Muscle layer of duodenum (tissue), 2 donors: ENCODE measurements at regions not wholly inside any gene's neighbourhood (a gene's known extent, or its start where the extent isn't known, plus 50 kb on each side); places are given as distances from the start of the nearest gene placed in this dataset.

Experiments
- H3K27ac ChIP-seq: one replicate; pipeline ENCODE4 v1.7.0; 2013; ENCODE audit warnings: mild to moderate bottlenecking, low read length
- H3K27me3 ChIP-seq: one replicate; pipeline ENCODE4 v1.7.0; 2013; ENCODE audit warnings: low read depth, mild to moderate bottlenecking, control low read depth, low read length
- H3K36me3 ChIP-seq, 2 donors: one replicate each; pipeline ENCODE4 v1.7.0; 2013; ENCODE audit warnings: low read length in 2 of 2, control low read depth in 1 of 2, mild to moderate bottlenecking in 1 of 2; ENCODE audit not compliant: insufficient read depth in 2 of 2, control insufficient read depth in 1 of 2
- H3K4me1 ChIP-seq, 2 donors: one replicate each; pipeline ENCODE4 v1.7.0; 2013; ENCODE audit warnings: low read length in 2 of 2, mild to moderate bottlenecking in 2 of 2, control low read depth in 1 of 2, moderate library complexity in 1 of 2; ENCODE audit not compliant: insufficient read depth in 2 of 2, control insufficient read depth in 1 of 2
- H3K4me3 ChIP-seq, 2 donors: one replicate each; pipeline ENCODE4 v1.7.0; 2013; ENCODE audit warnings: low read length in 2 of 2, low read depth in 1 of 2, mild to moderate bottlenecking in 1 of 2
- H3K9me3 ChIP-seq, 2 donors: one replicate each; pipeline ENCODE4 v1.7.0; 2013; ENCODE audit warnings: low read length in 2 of 2, control low read depth in 1 of 2, mild to moderate bottlenecking in 1 of 2; ENCODE audit not compliant: control insufficient read depth in 1 of 2
- donor health status: healthy.

DNA sequence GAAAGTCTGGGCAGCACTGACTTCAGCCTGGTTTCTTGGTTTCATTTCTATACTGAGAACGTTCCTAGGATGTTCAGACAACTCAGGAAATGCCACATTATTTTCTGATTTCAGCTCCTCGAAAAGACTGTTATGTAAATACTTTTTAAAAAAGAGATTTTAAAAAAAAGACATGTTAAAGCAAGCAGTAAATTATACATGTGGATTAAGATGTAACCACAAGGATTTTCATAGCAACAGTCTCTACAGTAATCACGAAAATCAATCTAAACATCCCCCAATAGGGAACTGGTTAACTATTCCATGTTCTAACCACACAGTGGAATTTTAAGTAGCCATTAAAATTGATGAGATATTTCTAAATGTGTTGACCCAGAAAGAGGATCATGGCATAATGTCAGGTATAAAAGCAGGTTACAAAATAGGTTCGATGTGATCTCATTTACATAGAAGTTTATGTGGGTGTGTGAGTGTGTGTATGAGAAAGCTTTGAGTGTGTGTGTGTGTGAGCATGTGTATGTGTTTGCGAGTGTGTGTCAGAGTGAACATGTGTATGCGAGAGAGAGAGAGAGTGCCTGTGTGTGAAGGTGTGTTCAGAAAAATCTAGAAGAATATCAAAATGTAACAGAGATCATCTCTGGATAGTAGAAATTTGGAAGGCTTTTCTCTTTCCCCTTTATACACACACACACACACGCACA lies 63.0 kb upstream of the ERCC4 start:
- Histone ChIP-seq H3K27me3 (no peaks in the 10 kb centered on the region), H3K36me3 (no peaks in the 10 kb centered on the region), H3K4me3 (no peak overlapping the region), H3K27ac (no peak overlapping the region), H3K4me1 (no peaks in the 10 kb centered on the region), H3K9me3 (no peaks in the 10 kb centered on the region)

DNA sequence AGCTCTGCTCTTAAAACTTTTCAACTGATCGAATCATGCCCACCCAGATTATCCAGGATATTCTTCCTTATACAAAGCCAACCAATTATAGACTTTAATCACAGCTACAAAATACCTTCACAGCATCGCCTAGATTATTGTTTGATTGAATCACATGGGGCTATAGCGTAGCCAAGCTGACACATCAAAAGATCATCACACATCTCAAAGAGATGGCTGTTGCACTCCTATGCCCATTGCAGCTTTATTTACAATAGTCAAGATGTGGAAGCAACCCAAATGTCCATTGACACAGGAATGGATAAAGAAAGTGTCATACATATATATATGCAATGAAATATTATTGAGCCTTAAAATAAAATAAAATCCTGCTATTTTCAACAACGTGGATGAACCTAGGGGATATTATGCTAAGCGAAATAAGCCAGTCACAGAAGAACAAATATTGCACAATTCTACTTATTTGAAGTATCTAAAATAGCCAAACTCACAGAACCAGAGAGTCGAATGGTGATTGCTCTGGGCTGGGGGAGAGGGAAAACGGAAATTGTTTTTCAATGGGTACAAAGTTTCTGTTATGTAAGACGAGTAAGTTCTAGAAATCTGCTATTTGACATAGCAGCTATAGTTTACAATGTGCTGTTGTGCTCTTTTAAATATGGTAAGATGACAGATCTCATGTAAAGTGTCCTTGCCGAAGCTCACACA lies 60.9 kb upstream of the ERCC4 start:
- Histone ChIP-seq H3K27ac (no peak overlapping the region), H3K9me3 (peaks cover 0 to 9% of the 10 kb centered on the region in 2 donors), H3K4me1 (no peaks in the 10 kb centered on the region), H3K36me3 (no peaks in the 10 kb centered on the region), H3K4me3 (no peak overlapping the region), H3K27me3 (no peaks in the 10 kb centered on the region)

DNA sequence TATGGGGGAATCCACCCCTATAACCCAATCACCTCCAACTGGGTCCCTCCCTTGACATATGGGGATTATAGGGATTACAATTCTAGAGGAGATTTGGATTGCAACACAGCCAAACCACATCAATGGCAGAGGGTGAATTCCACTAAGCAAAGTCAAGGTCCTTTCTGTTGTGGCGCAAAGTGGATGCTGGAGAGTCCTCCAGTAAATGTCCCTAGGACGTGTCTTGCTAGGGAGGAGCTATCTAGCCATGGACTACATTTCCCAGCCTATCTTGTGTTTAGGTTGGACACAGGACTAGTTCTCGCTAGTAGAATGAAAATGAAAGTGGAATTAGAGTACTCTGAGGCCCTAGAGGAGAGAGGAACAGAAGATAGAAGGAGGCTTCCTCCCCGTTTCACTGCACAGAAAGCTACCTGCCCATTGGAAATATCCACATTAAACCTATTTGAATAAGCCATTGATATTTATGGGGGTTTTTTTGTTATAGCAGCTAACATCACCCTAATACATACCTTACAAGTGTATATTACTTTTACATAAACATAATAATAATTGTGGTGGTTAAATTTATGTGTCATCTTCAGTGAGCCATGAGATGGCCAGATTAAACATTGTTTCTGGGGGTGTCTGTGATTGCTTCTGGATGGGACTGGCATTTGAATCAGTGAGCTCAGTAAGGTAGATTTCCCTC lies 56.7 kb upstream of the ERCC4 start:
- no peaks in the 10 kb centered on the region for H3K4me1 ChIP-seq
- no peaks in the 10 kb centered on the region for H3K36me3 ChIP-seq
- H3K4me3 ChIP-seq: no peak overlapping the region
- H3K27ac ChIP-seq: no peak overlapping the region
- H3K27me3 ChIP-seq: no peaks in the 10 kb centered on the region
- peaks cover 0 to 9% of the 10 kb centered on the region in 2 donors for H3K9me3 ChIP-seq

DNA sequence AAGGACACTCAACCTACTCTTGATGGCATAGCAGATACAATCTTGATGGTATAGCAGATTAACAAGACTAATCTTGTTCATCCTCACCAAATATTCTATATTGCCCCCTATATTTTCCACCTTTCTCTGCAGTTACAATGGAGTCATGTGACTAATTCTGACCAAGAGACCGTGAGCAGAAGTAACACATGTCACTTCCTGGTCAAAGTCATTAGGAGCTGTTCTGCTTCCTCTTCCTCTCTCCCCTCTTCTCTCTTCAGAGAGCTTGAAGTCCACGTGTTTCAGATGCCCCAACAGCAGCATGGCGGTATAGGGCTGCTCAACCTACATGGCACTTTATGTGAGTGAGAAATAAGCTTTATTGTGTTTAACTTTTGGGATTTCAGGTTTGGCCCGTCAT lies 55.3 kb upstream of the ERCC4 start:
- H3K4me1 ChIP-seq: no peaks in the 10 kb centered on the region
- no peaks in the 10 kb centered on the region for H3K27me3 ChIP-seq
- no peak overlapping the region for H3K27ac ChIP-seq
- peaks cover 0 to 9% of the 10 kb centered on the region in 2 donors for H3K9me3 ChIP-seq
- H3K36me3 ChIP-seq: no peaks in the 10 kb centered on the region
- H3K4me3 ChIP-seq: no peak overlapping the region

DNA sequence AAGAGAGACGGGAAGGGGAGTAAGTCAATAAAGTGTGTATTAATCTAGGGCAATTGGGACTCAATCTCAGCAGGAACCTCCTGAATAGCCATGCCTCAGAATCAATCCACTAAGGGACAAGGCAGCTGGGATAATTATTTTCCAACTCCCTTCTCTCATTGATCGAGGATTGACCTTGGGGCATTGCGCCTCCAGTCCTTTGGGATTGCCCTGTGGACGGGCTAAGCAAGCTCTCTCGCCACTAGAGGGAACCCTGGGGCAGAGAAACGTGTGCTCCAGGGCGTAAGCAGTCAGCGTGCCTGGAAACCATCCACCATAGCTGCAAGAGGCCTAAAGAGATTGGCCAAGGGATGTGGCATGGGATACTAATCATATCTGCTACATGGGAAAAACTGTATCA lies 53.9 kb upstream of the ERCC4 start:
- Histone ChIP-seq H3K27me3 (no peaks in the 10 kb centered on the region), H3K4me3 (no peak overlapping the region), H3K4me1 (no peaks in the 10 kb centered on the region), H3K27ac (no peak overlapping the region), H3K36me3 (no peaks in the 10 kb centered on the region), H3K9me3 (peaks cover 0 to 9% of the 10 kb centered on the region in 2 donors)
